ENCODE measurements at regions not wholly inside any gene's neighbourhood (a gene's known extent, or its start where the extent isn't known, plus 50 kb on each side); places are given as distances from the start of the nearest gene placed in this dataset.

DNA sequence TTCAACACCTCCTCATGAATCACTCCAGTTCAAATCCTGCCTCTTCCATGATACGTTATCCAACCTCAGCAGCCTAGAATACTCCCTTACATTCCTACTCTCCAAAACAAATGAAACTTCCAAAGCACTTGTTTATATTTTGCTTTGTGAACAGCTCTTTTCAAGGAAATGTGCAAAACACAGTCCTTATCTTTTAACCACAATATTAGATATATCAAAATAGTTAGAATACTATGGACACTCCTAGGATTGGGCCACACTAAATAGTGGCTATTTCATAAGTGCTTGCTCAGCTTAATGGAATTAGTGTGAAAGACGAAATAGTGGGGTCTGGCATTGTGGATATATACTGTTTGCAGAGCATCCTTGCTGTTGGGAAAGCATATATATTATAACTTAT lies 173.5 kb downstream of the ZC3H11B start:
- no peak for TF ChIP-seq CTCF (IDR thresholded peaks at IDR 0.05; ENCODE audit: borderline replicate concordance, extremely low read depth, low read length, poor library complexity, severe bottlenecking)
- TF ChIP-seq EZH2 (IDR thresholded peaks at IDR 0.05; ENCODE audit: borderline replicate concordance, low read depth, low read length, severe bottlenecking), result no peak

All from DND-41 (cell line).